Anterior cingulate cortex (tissue), 58 donors: ENCODE measurements at regions not wholly inside any gene's neighbourhood (a gene's known extent, or its start where the extent isn't known, plus 50 kb on each side); places are given as distances from the start of the nearest gene placed in this dataset.
"Not testable (repeated sequence)": the region's sequence is repeated elsewhere in the genome, so short reads cannot be mapped to it uniquely, and the experiment has no call there.

Experiments used
- DNase-seq, 58 donors: peaks; one replicate each; lab custom pipeline; 2025; lab: John Stamatoyannopoulos, UW

DNA sequence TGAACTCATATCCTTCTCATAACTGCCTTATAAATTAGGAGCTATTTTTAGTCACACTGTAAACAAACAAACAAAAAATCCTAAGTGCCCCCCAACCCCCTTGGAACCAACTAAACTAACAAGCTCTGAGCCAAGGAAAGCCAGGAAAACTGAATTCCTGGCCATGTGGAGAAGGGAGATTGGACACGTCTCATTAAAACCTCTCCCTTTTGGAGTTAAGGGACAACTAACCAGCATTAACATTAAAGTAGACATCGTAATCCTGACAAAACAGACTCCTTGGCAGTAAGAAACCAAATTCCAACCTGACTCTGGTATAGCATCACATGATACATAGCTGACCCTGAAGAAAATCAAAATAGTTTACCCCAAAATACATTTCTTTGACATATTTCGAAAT lies 937.1 kb upstream of the GRIA3 start:
- no peak for DNase-seq

DNA sequence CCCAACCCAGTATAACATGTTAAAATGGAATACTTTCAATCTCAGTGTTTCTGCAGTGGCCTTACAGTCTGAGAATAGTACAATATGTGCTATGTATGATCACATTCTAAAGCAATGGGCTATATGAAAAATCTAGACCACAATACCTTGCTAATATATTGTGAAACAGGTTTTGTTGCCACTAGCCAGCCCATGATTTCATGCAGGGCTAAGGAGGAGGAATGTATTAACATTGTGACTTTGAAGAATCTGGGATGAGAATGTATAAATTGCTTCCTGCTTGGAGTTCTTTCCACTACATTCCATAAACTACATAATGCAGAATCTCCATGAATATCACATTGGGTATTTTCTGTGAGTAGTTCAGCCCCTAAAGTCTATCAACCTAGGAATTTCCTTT lies 935.4 kb upstream of the GRIA3 start:
- no peak for DNase-seq

DNA sequence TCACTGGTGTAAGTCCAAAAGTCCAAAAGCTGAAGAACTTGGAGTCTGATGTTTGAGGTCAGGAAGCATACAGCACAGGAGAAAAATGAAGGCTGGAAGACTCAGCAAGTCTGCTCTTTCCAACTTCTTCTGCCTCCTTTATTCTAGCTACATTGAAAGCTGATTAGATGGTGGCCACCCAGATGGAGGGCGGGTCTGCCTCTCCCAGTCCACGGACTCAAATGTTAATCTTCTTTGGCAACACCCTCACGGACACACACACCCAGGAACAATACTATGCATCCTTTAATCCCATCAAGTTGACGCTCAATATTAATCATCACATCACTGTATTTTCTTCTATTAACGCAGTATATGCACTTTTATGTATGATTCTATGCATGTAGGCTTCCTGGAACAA lies 931.6 kb upstream of the GRIA3 start:
- no peak for DNase-seq

DNA sequence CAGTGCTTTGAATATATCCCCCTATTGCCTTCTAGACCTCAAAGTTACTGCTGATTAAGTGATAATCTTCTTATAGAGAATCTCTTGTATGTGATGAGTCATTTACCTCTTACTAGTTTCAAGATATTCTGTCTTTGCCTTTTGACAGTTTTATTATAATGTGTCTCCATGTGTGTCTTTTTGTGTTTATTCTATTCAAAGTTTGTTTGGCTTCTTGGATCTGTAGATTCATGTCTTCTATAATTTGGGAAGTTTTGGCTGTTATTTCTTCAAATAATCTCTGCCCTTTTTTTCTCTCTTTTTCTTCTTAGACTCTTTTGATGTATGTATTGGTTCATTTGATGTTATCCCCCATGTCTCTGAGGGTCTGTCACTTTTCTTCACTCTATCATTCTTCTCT lies 915.7 kb upstream of the GRIA3 start:
- DNase-seq: no peak

DNA sequence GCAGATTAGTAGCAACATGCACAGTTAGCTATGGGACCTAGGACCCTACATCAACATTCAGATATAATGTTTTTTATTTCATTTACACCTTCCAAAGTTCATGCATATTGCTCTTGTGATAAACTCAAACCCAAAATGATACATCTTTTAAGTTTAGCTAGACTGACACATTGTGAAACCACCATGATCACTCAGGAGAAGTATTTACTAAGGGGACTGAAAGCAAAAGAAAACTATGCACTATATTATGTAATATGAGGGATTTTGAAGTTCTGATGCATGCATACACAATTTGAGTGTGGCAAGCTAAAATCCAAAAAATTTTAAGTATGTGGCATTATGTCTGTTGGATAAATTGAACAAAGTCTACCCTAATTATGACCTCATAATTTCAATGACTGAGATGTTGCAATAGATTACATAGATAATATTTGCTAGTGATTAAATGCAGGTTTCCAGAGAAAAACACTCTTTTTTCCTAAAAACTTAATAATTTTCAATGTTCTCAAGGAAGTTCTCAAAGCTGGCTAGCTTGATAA lies 914.8 kb upstream of the GRIA3 start:
- DNase-seq: no peak

DNA sequence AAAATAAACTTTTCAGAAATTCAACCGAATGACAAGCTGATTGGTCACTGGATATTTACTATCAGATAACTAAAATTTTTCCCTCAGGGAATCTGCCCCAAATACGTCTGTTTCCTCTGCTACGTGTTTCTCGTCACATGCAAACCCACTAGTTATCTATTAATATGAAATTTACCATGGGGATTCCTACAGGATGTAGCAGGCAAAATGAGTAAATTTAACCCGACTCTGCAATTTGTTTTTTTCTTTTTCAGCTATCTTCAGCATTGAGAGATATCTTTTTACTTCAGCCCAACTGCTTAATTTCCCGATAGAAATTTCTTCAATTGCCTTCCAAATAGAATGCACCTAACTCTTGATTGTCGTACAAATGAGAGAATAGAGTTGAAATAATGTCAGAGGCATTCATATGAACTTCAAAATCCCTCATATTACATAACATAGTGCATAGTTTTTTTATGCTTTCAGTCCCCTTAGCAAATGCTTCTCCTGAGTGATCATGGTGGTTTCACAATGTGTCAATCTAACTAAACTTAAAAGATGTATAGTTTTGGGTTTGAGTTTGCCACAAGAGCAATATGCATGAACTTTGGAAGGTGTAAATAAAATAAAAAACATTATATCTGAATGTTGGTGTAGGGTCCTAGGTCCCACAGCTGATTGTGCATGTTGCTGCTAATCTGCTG lies 913.1 kb upstream of the GRIA3 start:
- DNase-seq: no peak

DNA sequence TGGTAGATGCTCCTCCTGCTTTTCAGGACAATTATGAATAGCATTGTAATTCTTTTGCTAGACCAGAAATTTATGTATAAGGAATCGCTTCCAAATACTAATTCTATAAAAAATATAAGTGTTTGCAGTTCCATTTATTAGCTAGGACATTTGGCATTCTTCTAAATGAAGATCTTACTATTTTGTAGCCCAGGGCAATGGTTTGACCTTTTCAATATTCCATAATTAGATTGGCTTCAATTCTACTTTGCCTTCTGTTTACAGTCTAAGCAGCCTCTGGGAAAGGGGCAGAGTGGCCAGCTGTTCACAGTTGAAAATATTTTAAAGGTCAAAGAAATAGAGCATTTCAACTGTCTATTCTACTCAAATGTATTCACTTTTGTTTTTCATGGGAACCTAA lies 912.1 kb upstream of the GRIA3 start:
- DNase-seq: no peak

DNA sequence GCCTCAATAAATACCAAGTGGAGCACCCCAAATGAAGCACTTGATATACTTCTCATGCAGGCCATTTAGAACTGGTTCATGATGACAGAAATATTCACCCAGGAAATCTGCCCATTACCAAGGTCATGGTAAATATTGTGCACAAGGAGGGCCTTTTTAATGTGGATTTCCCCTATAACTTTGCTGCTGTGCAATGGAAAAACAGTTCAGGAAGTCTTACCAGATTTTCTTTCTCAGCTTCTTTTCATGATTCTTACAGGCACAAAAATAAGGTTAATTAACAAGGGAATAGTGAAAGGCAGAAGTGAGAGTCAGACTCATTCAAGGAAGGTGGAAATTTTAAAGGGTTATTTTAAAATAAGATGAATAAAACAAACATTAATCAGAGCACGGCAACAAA lies 904.3 kb upstream of the GRIA3 start:
- DNase-seq: no peak

DNA sequence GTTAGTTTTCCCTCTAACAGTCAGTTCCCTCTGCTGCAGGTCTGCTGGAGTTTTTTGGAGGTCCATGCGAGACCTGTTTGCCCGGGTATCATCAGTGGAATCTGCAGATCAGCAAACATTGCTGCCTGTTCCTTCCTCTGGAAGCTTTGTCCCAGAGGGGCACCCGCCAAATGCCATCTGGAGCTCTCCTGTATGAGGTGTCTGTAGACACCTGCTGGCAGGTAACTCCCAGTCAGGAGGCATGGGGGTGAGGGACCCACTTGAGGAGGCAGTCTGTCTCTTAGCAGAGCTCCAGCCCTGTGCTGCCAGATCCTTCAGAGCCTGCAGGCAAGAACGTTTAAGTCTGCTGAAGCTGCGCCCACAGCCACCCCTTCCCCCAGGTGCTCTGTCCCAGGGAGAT lies 884.3 kb upstream of the GRIA3 start:
- DNase-seq: not testable (repeated sequence)

DNA sequence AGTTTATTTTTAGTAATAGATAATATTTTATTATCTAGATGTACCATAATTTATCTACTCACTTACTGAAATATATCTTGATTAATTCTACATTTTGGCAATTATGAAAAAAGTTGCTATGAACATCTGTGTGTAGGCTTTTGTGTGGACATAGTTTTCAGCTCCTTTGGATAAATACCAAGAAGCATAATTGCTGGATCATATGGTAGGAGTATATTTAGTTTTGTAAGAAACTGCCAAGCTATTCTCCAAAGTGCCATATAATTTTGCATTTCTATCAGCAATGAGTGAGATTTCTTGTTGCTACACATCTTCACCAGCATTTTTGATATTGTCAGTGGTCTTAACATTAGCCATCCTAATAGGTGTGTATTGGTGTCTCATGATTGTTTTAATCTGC lies 882.6 kb upstream of the GRIA3 start:
- no peak for DNase-seq

DNA sequence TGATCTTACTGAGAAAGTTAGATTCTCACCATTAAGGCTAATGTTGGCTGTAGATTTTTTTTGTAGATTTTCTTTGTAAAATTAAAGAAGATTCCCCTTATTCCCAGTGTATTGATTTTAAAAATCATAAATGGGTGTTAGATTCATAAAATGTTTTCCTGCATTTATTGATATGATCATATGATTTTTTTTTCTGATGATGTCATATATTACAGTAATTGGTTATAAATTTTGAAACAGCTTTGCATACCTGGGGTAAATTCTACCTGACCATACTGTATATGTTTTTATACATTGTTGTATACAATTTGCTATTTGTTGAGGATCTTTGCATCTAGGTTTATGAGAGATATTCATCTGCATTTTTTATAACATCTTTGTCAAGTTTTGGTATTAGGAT lies 880.3 kb upstream of the GRIA3 start:
- no peak for DNase-seq

DNA sequence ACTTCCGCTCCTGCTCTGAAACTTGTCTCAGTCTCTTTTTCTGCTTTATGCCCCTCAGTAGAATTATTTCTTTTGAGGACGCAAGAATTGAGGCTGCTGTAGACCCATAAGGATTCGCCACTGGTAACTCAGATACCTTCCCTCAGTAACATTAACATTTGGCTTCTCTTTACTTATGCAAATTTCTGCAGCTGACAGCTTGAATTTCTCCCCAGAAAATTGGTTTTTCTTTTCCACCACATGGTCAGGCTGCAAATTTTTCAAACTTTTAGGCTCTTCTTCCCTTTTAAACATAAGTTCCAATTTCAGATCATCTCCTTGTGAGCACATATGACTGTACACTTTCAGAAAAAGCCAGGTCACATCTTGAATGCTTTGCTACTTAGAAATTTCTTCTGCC lies 839.3 kb upstream of the GRIA3 start:
- DNase-seq: no peak

DNA sequence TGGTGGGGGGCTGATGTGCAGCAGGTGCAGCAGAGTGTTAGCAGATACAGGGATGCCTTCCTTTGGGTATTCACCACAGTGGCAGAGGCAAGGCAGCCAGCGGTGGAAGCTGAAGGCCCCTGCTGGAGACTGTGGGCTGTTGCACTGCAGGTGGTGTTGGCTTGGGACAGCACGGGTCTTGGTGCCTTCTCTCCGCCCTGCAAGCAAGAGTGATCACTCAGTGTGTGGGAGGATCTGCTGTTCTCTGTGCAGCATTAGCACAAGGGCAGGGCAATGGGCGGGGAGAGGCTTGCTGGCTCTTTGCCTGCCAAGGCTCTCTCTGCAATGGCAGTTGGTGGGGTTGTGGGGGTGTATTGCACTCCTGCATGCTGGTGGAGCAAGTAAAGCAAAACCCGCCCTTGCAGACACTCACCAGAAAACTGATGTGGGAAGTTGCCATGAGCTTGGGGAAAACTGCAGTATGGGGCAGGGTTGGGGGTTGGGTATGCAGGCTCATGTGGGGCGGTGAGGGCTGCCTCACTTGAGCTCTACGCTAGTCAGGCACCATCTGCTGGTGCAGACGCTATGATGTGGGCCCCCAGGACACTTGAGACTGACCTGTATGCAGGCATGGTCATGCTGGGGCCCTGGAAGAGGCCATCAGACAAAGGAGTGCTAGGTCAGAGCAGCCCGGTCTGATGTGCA lies 820.8 kb upstream of the GRIA3 start:
- DNase-seq: peak in 1 of 58 donors; percentile 1

DNA sequence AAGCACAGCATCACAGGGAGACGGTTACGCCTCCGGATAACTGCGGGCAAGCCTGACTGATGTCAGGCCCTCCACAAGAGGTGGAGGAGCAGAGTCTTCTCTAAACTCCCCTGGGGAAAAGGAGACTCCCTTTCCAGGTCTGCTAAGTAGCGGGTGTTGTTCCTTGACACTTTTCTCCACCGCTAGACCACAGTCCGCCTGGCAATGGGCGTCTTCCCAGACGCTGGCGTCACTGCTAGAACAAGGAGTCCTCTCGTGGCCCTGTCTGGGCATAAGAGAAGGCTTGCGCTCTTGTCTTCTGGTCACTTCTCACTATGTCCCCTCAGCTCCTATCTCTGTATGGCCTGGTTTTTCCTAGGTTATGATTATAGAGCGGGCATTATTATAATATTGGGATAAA lies 808.5 kb upstream of the GRIA3 start:
- not testable (repeated sequence) for DNase-seq

DNA sequence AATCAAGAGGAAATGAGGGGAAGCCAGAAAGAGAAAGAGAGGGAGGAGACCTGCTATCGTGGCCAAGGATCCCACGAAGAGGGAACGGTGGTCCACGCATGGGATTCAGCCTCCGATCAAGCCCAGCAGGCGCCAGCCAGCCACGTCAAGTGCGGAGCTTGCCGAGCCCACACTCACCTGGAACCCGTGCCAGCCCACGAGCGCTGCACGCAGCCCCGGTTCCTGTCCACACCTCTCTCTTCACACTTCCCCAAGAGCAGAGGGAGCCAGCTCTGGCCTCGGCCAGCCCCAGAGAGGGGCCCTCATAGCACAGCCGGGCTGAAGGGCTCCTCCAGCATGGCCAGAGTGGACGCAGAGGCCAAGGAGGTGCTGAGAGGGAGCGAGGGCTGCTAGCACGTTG lies 795.1 kb upstream of the GRIA3 start:
- DNase-seq: no peak

DNA sequence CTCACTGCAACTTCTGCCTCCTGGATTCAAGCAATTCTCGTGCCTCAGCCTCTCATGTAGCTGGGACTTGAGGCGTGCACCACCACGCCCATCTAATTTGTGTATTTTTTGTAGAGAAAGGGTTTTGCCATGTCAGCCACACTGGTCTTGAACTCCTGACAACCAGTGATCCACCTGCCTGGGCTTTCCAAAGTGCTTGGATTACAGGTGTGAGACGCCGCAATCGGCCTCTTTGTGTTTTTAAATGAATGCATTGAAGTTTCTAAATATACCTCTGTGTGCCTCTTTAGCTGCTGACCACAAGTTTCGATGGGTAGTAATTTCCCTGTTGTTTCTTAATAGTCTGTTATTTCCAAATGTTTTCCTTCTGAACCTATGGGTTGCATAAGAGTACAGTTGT lies 765.3 kb upstream of the GRIA3 start:
- DNase-seq: no peak

DNA sequence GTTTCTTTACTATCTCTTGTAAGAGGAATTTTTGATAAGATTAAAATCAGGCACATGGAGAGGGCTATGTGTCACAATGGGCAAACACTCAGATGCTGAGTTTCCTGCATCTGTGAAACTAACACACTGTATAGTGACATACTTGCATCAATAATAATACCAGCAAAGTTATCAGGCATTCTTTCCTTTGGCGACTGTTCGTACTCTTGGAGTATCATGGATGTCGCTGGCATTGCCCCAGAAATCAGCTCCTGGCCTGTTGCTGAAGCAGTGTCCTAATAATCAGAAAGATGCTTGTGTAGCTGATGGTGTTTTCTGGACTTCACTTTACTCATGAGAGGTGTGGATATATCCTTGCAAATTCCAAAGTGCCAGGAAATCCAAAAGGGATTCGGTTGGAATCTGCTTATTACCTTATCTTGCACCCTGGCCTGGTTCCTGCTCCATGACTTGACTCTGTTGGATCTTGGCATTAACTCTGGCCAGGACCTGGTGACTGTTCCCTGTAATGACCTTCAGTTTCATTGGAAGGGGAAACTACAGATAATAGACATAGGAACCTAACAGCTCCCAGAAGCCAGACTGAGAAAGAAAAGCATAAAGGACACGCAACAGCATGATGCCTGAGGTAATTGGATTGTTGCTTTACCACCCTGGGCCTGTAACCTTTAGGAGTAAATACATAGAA lies 762.5 kb upstream of the GRIA3 start:
- no peak for DNase-seq

DNA sequence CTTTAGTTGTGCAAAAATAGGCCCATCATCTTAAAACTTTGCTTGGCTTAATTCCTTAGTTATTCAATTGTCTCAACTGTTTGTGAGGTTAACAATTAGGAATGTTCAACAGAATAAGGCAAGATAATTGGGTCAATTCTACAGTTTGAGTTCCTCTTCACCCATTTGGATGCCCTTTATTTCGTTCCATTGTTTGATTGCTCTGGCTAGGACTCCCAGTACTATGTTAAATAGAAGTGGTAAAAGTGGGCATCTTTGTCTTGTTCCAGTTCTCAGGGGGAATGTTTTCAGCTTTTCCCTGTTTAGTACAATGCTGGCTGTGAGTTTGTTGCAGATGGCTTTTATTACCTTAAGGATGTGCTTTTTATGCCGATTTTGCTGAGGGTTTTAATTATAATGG lies 761.5 kb upstream of the GRIA3 start:
- DNase-seq: no peak

DNA sequence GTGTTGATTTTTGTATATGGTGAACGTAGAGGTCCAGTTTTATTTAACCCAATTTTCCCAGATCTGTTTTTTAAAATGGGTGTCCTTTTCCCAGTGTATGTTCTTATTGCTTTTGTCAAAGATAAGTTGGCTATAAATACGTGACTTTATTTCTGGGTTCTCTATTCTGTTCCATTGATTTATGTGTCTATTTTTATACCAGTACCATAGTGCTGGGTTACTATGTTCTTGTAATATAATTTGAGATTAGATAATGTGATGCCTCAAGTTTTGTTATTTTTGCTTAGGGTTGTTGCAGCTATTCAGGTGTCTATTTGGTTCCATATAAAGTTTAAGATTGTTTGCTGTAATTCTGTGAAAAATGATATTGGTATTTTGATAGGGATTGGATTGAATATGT lies 749.1 kb upstream of the GRIA3 start:
- DNase-seq: no peak

DNA sequence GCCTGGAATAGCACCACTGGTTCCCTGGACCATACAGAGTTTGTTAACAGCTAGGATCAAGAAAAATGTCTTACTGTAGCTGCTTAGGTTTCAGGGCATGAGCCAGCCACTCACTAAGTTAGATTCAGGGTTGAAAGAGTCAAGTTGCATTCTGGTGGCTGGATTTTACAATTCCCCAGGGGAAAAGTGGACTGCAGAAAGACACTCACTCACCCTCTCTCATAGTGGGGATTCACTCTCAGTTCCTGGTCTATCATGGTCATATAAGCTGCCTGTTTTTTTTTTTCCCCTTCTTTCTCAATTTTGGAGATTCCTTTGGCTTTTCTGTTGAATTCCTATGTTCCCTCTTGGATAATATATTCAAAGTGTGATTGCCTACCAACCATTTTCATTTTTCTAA lies 744.2 kb upstream of the GRIA3 start:
- DNase-seq: no peak

DNA sequence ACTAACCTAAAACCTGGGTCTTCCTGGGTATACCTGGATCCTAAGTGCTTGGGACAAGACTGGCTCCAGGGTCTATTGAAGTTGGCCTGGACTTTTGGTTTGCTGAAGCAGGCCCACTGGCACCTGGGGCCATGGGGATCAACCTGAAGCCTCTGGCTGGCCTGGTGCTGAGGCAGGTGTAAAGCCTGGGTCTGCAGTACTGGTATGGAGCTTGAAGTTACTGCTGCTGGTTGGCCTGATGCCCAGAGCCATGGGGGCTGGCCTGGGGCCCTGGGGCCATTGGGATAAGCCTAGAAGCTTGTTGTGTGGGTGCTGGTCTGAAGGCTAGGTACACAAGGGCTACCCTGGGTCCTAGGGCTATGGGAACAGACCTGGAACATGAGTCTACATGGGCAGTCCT lies 743.2 kb upstream of the GRIA3 start:
- no peak for DNase-seq

DNA sequence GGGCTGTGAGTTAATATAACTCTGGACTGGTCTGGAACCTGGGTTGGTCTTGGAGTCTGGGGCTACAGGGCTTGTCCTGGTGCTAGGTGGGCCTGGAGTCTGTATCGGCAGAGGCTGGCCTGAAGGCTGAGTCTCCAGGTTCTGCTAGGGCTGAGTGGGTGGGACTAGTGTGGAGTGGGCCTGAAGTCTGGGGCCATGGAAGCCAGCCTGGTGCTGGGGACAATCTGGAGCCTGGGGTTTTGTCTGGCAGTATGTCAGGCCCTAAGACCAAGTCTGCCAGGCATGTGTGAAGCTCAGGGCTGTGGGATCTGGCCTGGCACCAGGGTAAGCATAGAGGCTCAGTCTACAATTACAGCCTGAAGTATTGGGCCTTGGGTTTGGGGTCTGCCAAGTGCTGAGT lies 742.6 kb upstream of the GRIA3 start:
- DNase-seq: no peak
